Activated naive CD4-positive, alpha-beta T cell treated with anti-CD3 and anti-CD28 coated beads for 36 hours (primary cell): ENCODE measurements at regions not wholly inside any gene's neighbourhood (a gene's known extent, or its start where the extent isn't known, plus 50 kb on each side); places are given as distances from the start of the nearest gene placed in this dataset.

Source experiments
- CTCF ChIA-PET: fragments of 350-600 bp; sonication (Branson Sonifier 250); formaldehyde crosslinking; loops from one replicate; lab custom pipeline; 2021; ENCODE audit warnings: antibody characterized with exemption; lab: Charles Lee
- DNase-seq: peaks from one replicate; pipeline ENCODE4 v3.0.0-alpha.2; 2020
- H3K27ac Mint-ChIP-seq: one replicate; pipeline ENCODE4 v1.8.0; 2021; ENCODE audit warnings: mild to moderate bottlenecking, mixed read lengths
- H3K27me3 Mint-ChIP-seq: one replicate; pipeline ENCODE4 v1.8.0; 2021; ENCODE audit warnings: low read depth, mixed read lengths
- H3K36me3 Mint-ChIP-seq: one replicate; pipeline ENCODE4 v1.8.0; 2021; ENCODE audit warnings: low read depth, mixed read lengths
- H3K4me1 Mint-ChIP-seq: one replicate; pipeline ENCODE4 v1.8.0; 2021; ENCODE audit warnings: low read depth, mixed read lengths
- H3K4me3 Mint-ChIP-seq: one replicate; pipeline ENCODE4 v1.8.0; 2021; ENCODE audit warnings: mild to moderate bottlenecking, moderate library complexity, mixed read lengths
- H3K9me3 Mint-ChIP-seq: one replicate; pipeline ENCODE4 v1.8.0; 2021; ENCODE audit warnings: mixed read lengths
- intact Hi-C: fragments of 100-400 bp; cut with micrococcal nuclease; formaldehyde crosslinking; loops from one replicate; pipeline ENCODE4 v1.15.1; 2023

DNA sequence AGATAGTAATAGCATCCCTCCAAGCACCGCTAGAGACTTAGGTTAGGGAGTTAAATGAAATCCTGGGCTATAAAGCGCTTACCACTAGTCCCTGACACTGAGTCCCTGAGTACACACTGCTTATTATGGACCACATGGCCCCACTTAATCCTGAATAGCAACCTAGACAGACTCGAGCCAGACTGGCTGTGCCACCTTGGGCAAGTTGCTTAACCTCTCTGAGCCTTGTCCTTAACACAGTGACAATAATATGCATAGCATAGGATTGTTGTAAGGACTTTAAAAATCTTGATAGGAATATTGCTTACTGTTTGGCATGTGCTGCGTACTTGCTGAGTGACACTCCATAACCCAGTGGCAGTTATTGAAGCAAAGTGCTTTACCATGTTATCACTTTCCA lies 125.6 kb upstream of the SASH1 start:
- intact Hi-C loops: no loop called here
- no peak overlapping the region for H3K27ac Mint-ChIP-seq
- no peak overlapping the region for H3K4me3 Mint-ChIP-seq
- H3K9me3 Mint-ChIP-seq: no peaks in the 10 kb centered on the region
- CTCF ChIA-PET: no interaction called here
- no peaks in the 10 kb centered on the region for H3K4me1 Mint-ChIP-seq
- DNase-seq: no peak
- no peaks in the 10 kb centered on the region for H3K36me3 Mint-ChIP-seq
- H3K27me3 Mint-ChIP-seq: peaks cover 52% of the 10 kb centered on the region

DNA sequence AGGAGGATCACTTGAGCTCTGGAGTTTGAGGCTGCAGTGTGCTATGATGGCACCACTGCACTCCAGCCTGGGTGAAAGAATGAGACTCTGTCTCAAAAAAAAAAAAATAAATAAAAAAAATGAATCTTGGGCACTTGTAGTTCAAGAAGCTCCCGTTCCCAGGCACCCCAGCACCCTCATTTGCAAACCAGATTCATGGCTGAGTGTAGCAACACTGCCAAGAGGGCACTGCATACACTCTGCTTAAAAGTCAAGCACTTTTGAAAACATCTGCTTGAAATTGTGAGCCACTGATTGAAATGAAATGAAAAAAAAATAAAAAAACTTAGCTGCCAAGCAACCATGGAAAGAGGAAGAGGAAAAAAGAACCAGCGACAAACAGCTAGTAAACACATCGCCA lies 124.7 kb upstream of the SASH1 start:
- DNase-seq: no peak
- intact Hi-C loops: no loop called here
- H3K27me3 Mint-ChIP-seq: peaks cover 48% of the 10 kb centered on the region
- no peak overlapping the region for H3K27ac Mint-ChIP-seq
- CTCF ChIA-PET: no interaction called here
- H3K4me3 Mint-ChIP-seq: no peak overlapping the region
- no peaks in the 10 kb centered on the region for H3K4me1 Mint-ChIP-seq
- H3K36me3 Mint-ChIP-seq: no peaks in the 10 kb centered on the region
- H3K9me3 Mint-ChIP-seq: no peaks in the 10 kb centered on the region

DNA sequence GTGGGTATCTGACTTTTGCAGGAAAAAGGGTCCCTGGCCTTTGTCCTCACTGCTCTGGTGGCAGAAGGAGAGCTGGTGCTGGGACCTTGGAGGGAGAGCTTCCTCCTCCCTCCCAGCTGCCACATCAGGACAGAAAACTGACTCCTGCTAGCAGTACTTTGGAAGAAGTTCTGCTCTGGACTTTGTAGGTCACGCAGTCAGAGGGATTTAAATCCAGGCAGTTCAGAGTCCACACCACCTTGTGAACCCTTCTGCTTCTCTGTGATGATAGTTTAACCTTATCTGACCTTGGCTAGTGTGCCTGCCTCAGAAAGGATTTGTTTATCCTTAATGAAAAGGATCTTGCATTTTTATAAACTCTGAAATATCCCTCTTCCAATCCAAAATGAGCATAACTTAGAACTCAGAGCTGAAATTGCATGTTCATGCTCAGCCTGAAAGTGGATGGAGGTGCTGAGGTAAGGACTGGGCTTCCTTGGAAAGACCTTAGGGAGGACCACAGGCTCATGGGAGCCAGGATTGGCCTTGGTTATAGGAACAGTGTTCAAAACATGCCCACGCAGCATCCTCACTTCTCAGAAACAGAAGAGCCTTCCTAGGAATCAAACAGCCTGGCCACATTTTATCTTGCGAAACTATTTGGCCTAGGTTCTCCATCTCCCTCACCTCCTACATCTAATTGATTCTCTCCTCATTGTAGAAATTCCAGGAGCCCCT lies 123.9 kb upstream of the SASH1 start:
- no peaks in the 10 kb centered on the region for H3K4me1 Mint-ChIP-seq
- H3K27ac Mint-ChIP-seq: no peak overlapping the region
- H3K36me3 Mint-ChIP-seq: no peaks in the 10 kb centered on the region
- no peak for DNase-seq
- H3K4me3 Mint-ChIP-seq: no peak overlapping the region
- intact Hi-C loops: no loop called here
- H3K27me3 Mint-ChIP-seq: peaks cover 40% of the 10 kb centered on the region
- H3K9me3 Mint-ChIP-seq: no peaks in the 10 kb centered on the region
- CTCF ChIA-PET: no interaction called here

DNA sequence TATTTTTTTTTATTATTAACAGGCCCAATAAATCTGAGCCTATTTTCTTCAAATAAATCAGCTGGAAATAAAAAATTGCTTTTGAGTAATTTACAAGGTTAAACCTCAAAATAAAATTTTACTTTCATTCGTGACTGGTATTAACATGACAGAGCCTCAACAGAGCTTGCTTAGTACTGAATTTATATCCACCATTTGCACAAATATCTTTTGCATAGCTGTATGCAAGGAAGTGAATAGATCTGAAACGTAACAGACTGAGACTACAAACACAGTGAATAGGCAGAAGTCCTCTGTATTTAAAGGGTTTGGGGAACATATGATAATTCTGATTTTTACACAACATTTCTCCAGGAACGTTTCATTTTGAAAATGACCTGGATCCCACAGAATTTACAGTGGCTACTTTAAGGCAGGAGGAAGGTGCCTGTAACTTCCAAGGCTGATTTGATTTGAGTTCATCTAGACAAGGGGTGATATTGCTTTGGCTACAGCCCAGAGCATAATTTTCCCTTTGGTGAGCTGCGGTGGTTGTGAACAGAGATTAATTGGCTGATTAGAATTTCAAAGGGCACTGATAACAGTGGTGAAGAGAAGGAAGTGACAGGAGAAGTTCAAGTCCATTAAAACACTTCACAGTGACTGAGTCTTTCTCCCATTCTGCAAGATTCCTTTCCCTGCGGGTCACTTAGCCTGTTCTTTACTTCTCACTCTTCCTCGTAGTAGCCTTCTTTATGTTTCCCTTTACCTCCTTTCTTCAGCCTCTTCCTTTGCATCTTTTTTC lies 121.2 kb upstream of the SASH1 start:
- H3K27me3 Mint-ChIP-seq: peaks cover 30% of the 10 kb centered on the region
- intact Hi-C loops: no loop called here
- no peaks in the 10 kb centered on the region for H3K4me1 Mint-ChIP-seq
- no peaks in the 10 kb centered on the region for H3K9me3 Mint-ChIP-seq
- H3K36me3 Mint-ChIP-seq: no peaks in the 10 kb centered on the region
- CTCF ChIA-PET: no interaction called here
- no peak overlapping the region for H3K27ac Mint-ChIP-seq
- no peak overlapping the region for H3K4me3 Mint-ChIP-seq
- DNase-seq: no peak

DNA sequence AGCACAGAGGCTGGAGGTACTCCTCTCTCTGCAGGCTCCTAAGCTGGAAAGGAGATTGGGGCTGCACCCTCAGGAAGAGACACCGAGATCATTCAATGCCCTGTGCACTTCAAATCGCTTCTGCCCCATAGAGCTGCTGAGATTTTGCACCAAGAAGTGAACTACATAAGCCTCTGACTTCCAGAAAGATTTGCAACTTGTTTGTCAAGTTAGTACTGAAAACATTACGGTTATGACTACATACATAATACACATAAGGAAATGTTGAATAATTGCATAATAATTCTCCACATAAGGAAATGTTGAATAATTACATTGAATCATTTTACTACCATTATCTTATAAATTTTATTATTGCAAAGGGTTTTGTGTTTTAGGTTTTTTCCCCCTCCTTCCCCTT lies 120.3 kb upstream of the SASH1 start:
- H3K36me3 Mint-ChIP-seq: no peaks in the 10 kb centered on the region
- CTCF ChIA-PET: no interaction called here
- no peaks in the 10 kb centered on the region for H3K9me3 Mint-ChIP-seq
- no peaks in the 10 kb centered on the region for H3K4me1 Mint-ChIP-seq
- intact Hi-C loops: no loop called here
- DNase-seq: no peak
- H3K27ac Mint-ChIP-seq: no peak overlapping the region
- peaks cover 35% of the 10 kb centered on the region for H3K27me3 Mint-ChIP-seq
- H3K4me3 Mint-ChIP-seq: no peak overlapping the region

DNA sequence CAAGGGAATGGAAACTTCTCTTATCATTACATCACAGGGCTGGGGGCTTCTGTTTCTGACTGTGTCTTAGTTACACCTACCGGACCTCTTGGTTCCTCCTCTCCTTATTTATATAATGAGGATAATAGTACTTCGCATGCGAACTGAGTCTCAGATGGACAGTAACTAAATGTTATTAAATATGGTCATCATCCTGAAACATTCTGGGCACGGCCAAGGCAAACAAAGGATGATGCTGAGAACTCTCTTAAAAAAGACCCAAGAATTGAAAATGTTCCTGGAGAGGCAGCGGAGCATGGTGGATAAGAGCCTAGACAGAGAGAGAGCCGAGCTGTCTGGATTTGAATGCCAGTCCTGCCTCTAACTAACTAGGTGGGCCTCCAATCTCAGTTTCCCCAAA lies 119.8 kb upstream of the SASH1 start:
- Mint-ChIP-seq H3K4me1 (no peaks in the 10 kb centered on the region), H3K27ac (no peak overlapping the region), H3K9me3 (no peaks in the 10 kb centered on the region), H3K36me3 (no peaks in the 10 kb centered on the region), H3K27me3 (peaks cover 38% of the 10 kb centered on the region), H3K4me3 (no peak overlapping the region)
- no peak for DNase-seq
- CTCF ChIA-PET: no interaction called here
- intact Hi-C loops: no loop called here

DNA sequence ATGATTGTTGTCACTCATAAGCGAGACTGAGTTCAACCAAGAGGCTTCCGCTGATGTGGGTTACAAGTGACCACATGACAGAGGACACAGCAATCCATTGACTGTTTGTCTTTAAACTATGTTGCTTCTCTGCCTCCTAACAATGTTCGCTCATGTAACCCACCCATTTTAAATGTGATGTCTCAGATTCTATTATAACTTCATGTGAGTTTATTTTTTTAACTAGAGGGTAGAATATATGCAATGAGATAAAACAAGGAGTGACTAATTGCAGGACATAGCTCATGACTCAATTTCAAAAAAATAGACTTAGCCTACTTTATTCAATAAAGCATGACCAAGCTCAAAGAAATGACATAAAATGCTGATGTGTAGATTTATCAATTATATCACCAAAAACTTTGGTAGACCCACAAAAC lies 119.2 kb upstream of the SASH1 start:
- H3K4me1 Mint-ChIP-seq: no peaks in the 10 kb centered on the region
- H3K4me3 Mint-ChIP-seq: no peak overlapping the region
- no peak for DNase-seq
- H3K9me3 Mint-ChIP-seq: no peaks in the 10 kb centered on the region
- CTCF ChIA-PET: no interaction called here
- no peaks in the 10 kb centered on the region for H3K36me3 Mint-ChIP-seq
- no peak overlapping the region for H3K27ac Mint-ChIP-seq
- intact Hi-C loops: no loop called here
- peaks cover 35% of the 10 kb centered on the region for H3K27me3 Mint-ChIP-seq

DNA sequence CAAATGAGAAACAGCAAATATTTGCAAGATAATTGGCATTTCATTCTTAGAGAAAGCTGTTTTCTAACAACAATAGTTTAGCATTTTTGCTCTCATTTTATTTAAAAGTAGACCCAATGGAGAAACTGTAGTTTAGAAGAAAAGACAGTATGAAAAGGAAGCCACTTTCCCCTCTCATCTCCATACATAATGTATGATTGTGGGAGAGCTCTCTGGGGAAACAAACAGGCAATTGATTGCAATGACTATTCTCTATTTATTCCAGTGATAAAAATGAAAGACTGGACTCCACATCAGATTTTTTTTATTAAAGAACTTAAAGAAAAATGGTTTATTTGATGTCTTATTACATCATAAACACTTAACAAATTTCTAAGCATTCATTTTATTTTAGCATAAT lies 116.8 kb upstream of the SASH1 start:
- no peaks in the 10 kb centered on the region for H3K9me3 Mint-ChIP-seq
- no peaks in the 10 kb centered on the region for H3K4me1 Mint-ChIP-seq
- CTCF ChIA-PET: no interaction called here
- no peaks in the 10 kb centered on the region for H3K36me3 Mint-ChIP-seq
- H3K4me3 Mint-ChIP-seq: no peak overlapping the region
- H3K27me3 Mint-ChIP-seq: peaks cover 23% of the 10 kb centered on the region
- DNase-seq: no peak
- intact Hi-C loops: no loop called here
- H3K27ac Mint-ChIP-seq: no peak overlapping the region

DNA sequence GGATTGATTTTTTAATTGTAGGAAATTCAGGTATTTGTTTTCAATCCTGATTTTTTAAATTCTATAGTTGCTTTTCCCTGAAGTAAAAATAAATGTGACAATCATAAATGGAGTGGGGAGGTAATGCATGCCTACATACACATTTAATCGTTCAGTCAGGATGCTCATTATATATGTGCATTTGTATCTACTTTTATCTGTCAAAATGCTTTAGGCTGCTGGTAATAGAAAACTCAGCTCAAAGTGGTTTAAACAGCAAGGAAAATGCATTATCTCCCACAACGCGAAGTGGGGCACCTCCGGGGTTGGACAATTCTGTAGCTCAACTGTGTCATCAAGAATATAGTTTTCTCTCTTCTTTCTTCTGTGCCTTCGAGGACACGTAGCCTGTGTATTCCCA lies 116.4 kb upstream of the SASH1 start:
- Mint-ChIP-seq H3K4me3 (no peak overlapping the region), H3K27me3 (peaks cover 26% of the 10 kb centered on the region), H3K9me3 (no peaks in the 10 kb centered on the region), H3K36me3 (no peaks in the 10 kb centered on the region), H3K4me1 (no peaks in the 10 kb centered on the region), H3K27ac (no peak overlapping the region)
- intact Hi-C loops: no loop called here
- CTCF ChIA-PET: interaction anchor here (0.6 to 0.7 kb wide), 2 partner anchors 41 to 78 kb away, joined by 3 read pairs; no protein-coding TSS in a partner anchor
- DNase-seq: no peak

DNA sequence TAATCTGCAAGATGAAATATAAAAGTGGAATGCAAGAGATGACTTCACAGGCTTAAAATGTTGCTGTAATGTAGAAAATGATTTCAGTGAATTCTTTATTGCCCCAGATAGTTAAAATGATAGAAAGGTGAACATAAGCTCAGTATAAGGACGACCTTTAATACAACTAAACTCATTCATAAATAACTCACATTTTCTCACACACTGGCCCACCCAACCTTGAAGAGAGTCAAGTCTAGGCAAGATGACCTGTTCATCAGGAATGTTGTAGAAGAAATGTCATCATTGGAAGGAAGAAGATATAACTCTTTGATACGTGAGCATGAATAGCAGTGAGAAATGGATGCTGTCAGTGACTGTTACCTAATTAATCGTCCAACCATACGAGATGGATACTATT lies 111.1 kb upstream of the SASH1 start:
- Mint-ChIP-seq H3K4me1 (no peaks in the 10 kb centered on the region), H3K27ac (no peak overlapping the region), H3K4me3 (no peak overlapping the region), H3K36me3 (no peaks in the 10 kb centered on the region), H3K9me3 (no peaks in the 10 kb centered on the region), H3K27me3 (peaks cover 28% of the 10 kb centered on the region)
- intact Hi-C loops: no loop called here
- CTCF ChIA-PET: interaction anchor here (1.2 kb wide), 1 partner anchor 55 kb away, joined by 6 read pairs; no protein-coding TSS in a partner anchor
- DNase-seq: no peak

DNA sequence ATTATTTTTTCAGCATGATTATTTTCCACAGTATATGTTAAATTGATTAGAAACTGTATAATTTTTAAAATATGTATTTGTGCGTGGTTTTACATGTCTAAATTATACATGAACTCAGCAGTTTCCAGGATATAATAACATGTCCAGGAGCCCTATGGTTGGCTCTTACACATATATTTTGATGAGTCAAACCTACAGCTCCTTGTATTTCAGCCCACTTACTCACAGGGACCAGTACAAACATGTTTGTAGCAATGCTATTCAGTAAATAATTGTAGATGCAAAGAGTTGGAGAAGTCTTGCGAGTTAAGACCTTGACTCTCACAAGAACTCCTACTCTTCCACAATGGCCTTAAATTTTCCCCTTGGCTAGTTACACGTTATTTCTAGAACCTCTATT lies 107.2 kb upstream of the SASH1 start:
- Mint-ChIP-seq H3K27me3 (peaks cover 25% of the 10 kb centered on the region), H3K4me3 (no peak overlapping the region), H3K36me3 (no peaks in the 10 kb centered on the region), H3K9me3 (no peaks in the 10 kb centered on the region), H3K4me1 (no peaks in the 10 kb centered on the region), H3K27ac (no peak overlapping the region)
- DNase-seq: no peak
- intact Hi-C loops: no loop called here
- CTCF ChIA-PET: no interaction called here

DNA sequence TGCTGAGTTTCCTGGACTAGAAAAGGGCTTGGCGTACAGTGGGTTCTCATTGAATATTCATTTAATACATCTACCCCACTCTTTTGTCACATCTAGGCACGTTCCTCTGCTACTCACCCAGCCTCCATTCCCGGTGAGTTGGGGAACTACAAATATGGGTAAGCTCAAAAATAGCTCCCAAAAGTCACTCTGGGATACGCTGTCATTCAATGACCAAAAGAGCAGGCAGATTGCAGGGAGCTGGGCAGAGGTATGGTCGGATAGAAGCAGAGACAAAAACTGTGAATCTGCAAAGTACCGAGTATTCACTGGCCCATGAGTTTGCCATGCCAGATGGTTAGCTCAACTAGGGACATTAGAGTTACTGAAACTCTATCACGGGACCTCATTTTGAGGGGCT lies 103.9 kb upstream of the SASH1 start:
- intact Hi-C loops: no loop called here
- CTCF ChIA-PET: no interaction called here
- H3K4me3 Mint-ChIP-seq: no peak overlapping the region
- no peaks in the 10 kb centered on the region for H3K9me3 Mint-ChIP-seq
- peaks cover 26% of the 10 kb centered on the region for H3K27me3 Mint-ChIP-seq
- no peaks in the 10 kb centered on the region for H3K36me3 Mint-ChIP-seq
- no peak overlapping the region for H3K27ac Mint-ChIP-seq
- H3K4me1 Mint-ChIP-seq: no peaks in the 10 kb centered on the region
- no peak for DNase-seq

DNA sequence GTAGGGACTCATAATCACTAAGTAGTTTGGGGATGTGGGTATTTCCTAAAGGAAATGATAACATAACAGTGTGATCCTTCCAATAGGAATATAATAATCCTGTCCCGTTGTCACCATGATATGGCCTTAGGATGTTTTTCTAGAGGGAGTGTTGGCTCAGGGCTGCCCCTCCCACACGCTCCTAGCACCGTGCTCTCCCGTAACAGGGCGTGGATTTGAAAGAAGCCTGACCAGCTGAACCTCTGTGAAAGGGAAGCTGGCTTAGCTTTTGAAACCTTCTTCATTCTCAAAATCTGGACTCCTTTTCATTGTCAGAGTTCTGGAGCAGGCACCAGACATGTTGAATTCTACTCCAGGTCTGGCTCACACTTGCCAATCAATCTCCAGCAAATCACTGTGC lies 103.4 kb upstream of the SASH1 start:
- H3K9me3 Mint-ChIP-seq: no peaks in the 10 kb centered on the region
- no peaks in the 10 kb centered on the region for H3K36me3 Mint-ChIP-seq
- intact Hi-C loops: no loop called here
- no peak for DNase-seq
- H3K27ac Mint-ChIP-seq: no peak overlapping the region
- no peaks in the 10 kb centered on the region for H3K4me1 Mint-ChIP-seq
- CTCF ChIA-PET: no interaction called here
- peaks cover 28% of the 10 kb centered on the region for H3K27me3 Mint-ChIP-seq
- no peak overlapping the region for H3K4me3 Mint-ChIP-seq
